Mesenteric fat pad (tissue), 1 donor: ENCODE measurements at regions not wholly inside any gene's neighbourhood (a gene's known extent, or its start where the extent isn't known, plus 50 kb on each side); places are given as distances from the start of the nearest gene placed in this dataset.
"Not testable (repeated sequence)": the region's sequence is repeated elsewhere in the genome, so short reads cannot be mapped to it uniquely, and the experiment has no call there.

Experiments used
- DNase-seq: peaks from one replicate; pipeline ENCODE4 v3.0.0-alpha.2; 2020; ENCODE audit warnings: low spot score
- donor health status: DM: yes; HTN: yes; CAD: no.

GRCh38 chr22:48315439-48316256 is 1512.0 kb downstream of the BRD1 start:
- peak; percentile 83 for DNase-seq

GRCh38 chr22:48314073-48314472 is 1513.6 kb downstream of the BRD1 start:
- DNase-seq: peak; percentile 41

GRCh38 chr22:48313175-48313830 is 1514.4 kb downstream of the BRD1 start:
- DNase-seq: no peak

- DNase-seq: peak; percentile 68
Measured at GRCh38 chr22:48310740-48311139, 1516.9 kb downstream of the BRD1 start.

GRCh38 chr22:48310289-48310688 is 1517.4 kb downstream of the BRD1 start:
- no peak for DNase-seq

- no peak for DNase-seq
Measured at GRCh38 chr22:48309836-48310235, 1517.8 kb downstream of the BRD1 start.

GRCh38 chr22:48309115-48309705 is 1518.5 kb downstream of the BRD1 start:
- peak; percentile 83 for DNase-seq

- peak; percentile 68 for DNase-seq
Measured at GRCh38 chr22:48307931-48308330, 1519.7 kb downstream of the BRD1 start.

GRCh38 chr22:48306785-48307510 is 1520.7 kb downstream of the BRD1 start:
- DNase-seq: peak; percentile 87

GRCh38 chr22:48306284-48306683 is 1521.4 kb downstream of the BRD1 start:
- DNase-seq: peak; percentile 69

- DNase-seq: peak; percentile 86
Measured at GRCh38 chr22:48305726-48306235, 1521.9 kb downstream of the BRD1 start.

GRCh38 chr22:48303369-48303725 is 1524.3 kb downstream of the BRD1 start:
- no peak for DNase-seq

GRCh38 chr22:48302657-48303368 is 1524.9 kb downstream of the BRD1 start:
- peak; percentile 82 for DNase-seq

GRCh38 chr22:48301908-48302307 is 1525.8 kb downstream of the BRD1 start:
- no peak for DNase-seq

GRCh38 chr22:48301421-48301820 is 1526.3 kb downstream of the BRD1 start:
- peak; percentile 78 for DNase-seq

- no peak for DNase-seq
Measured at GRCh38 chr22:48300877-48301276, 1526.8 kb downstream of the BRD1 start.

GRCh38 chr22:48299801-48300200 is 1527.9 kb downstream of the BRD1 start:
- peak; percentile 82 for DNase-seq

- peak; percentile 86 for DNase-seq
Measured at GRCh38 chr22:48299124-48299523, 1528.5 kb downstream of the BRD1 start.

- DNase-seq: no peak
Measured at GRCh38 chr22:48297296-48297695, 1530.4 kb downstream of the BRD1 start.

GRCh38 chr22:48289954-48290353 is 1527.5 kb downstream of the TBC1D22A start:
- DNase-seq: not testable (repeated sequence)
